Activated CD4-positive, alpha-beta memory T cell treated with anti-CD3 and anti-CD28 coated beads for 36 hours (primary cell): ENCODE measurements at regions not wholly inside any gene's neighbourhood (a gene's known extent, or its start where the extent isn't known, plus 50 kb on each side); places are given as distances from the start of the nearest gene placed in this dataset.
"Not testable (repeated sequence)": the region's sequence is repeated elsewhere in the genome, so short reads cannot be mapped to it uniquely, and the experiment has no call there.

Source experiments
- CTCF ChIA-PET: fragments of 350-600 bp; sonication (Branson Sonifier 250); formaldehyde crosslinking; loops from one replicate; lab custom pipeline; 2021; ENCODE audit warnings: antibody characterized with exemption, inconsistent platforms; lab: Charles Lee
- POLR2A ChIA-PET: fragments of 350-600 bp; sonication (Branson Sonifier 250); formaldehyde crosslinking; loops from one replicate; lab custom pipeline; 2021; ENCODE audit warnings: antibody characterized with exemption; lab: Charles Lee
- DNase-seq: peaks from one replicate; pipeline ENCODE4 v3.0.0-alpha.2; 2020
- H3K27ac Mint-ChIP-seq: one replicate; pipeline ENCODE4 v1.8.0; 2021; ENCODE audit warnings: mixed read lengths
- H3K27me3 Mint-ChIP-seq: one replicate; pipeline ENCODE4 v1.8.0; 2021; ENCODE audit warnings: mixed read lengths
- H3K36me3 Mint-ChIP-seq: one replicate; pipeline ENCODE4 v1.8.0; 2021; ENCODE audit warnings: mixed read lengths
- H3K4me1 Mint-ChIP-seq: one replicate; pipeline ENCODE4 v1.8.0; 2021; ENCODE audit warnings: low read depth, mixed read lengths
- H3K4me3 Mint-ChIP-seq: one replicate; pipeline ENCODE4 v1.8.0; 2021; ENCODE audit warnings: mild to moderate bottlenecking, mixed read lengths
- H3K9me3 Mint-ChIP-seq: one replicate; pipeline ENCODE4 v1.8.0; 2021; ENCODE audit warnings: mixed read lengths
- intact Hi-C: fragments of 100-400 bp; cut with micrococcal nuclease; formaldehyde crosslinking; loops from one replicate; pipeline ENCODE4 v1.15.1; 2023

DNA sequence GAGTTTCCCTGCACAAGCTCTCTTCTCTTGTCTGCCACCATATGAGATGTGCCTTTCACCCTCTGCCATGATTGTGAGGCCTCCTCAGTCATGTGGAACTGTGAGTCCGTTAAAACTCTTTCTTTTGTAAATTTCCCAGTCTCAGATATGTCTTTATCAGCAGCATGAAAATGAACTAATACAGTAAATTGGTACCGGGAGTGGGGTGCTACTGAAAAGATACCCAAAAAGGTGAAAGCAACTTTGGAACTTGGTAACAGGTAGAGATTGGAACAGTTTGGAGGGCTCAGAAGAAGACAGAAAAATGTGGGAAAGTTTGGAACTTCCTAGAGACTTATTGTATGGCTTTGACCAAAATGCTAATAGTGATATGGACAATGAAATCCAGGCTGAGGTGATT is 205.6 kb downstream of the LNPK start:
- intact Hi-C loops, H3K27ac Mint-ChIP-seq, H3K4me3 Mint-ChIP-seq, H3K36me3 Mint-ChIP-seq, POLR2A ChIA-PET, DNase-seq, CTCF ChIA-PET, H3K27me3 Mint-ChIP-seq, H3K4me1 Mint-ChIP-seq: not testable (repeated sequence)
- H3K9me3 Mint-ChIP-seq = peaks cover 17% of the 10 kb centered on the region

DNA sequence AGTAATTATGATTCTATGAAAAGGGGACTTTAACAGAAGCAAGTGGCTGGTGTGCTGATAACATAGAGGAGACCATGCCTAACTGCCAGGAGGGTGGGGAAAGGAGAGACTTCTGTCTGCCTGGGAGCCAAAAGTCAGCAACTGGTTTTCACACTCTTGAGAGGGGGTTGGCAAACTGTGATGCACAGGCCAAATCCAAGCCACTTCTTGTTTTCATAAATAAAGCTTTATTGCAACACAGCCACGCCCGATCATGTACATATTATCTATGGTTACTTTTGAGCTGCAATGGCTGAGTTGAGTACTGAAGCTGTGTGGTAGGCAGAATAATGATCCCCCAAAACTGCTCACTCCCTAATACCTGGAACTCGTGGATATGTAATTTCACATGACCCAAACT is 208.4 kb downstream of the LNPK start:
- no peak for DNase-seq
- Mint-ChIP-seq H3K9me3 (peaks cover 17% of the 10 kb centered on the region), H3K27ac (no peak overlapping the region), H3K27me3 (no peaks in the 10 kb centered on the region), H3K36me3 (no peaks in the 10 kb centered on the region), H3K4me1 (no peaks in the 10 kb centered on the region), H3K4me3 (no peak overlapping the region)
- intact Hi-C loops = no loop called here
- ChIA-PET CTCF (no interaction called here), POLR2A (no interaction called here)

DNA sequence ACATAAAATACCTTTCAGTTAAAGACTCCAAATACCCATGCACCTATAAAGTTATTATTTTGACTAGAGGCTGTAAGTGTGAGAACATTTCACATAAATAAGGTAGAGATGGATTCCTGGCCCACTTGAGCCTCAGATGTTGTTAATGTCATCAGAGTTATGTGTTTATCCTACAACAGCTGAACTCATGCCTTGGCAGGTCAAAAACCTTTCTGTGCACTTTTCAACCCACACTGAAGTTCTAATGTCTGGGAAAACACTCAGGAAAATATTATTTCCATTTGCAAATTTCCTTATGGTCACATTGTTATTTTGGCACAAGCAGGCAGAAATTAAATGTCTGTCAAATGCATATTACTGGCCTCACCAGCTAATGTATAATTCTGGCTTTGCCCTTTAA is 209.2 kb downstream of the LNPK start:
- DNase-seq = no peak
- ChIA-PET CTCF (no interaction called here), POLR2A (no interaction called here)
- no peaks in the 10 kb centered on the region for H3K36me3 Mint-ChIP-seq
- H3K9me3 Mint-ChIP-seq = peaks cover 14% of the 10 kb centered on the region
- H3K4me3 Mint-ChIP-seq = no peak overlapping the region
- H3K4me1 Mint-ChIP-seq = no peaks in the 10 kb centered on the region
- no peaks in the 10 kb centered on the region for H3K27me3 Mint-ChIP-seq
- no peak overlapping the region for H3K27ac Mint-ChIP-seq
- intact Hi-C loops = no loop called here

DNA sequence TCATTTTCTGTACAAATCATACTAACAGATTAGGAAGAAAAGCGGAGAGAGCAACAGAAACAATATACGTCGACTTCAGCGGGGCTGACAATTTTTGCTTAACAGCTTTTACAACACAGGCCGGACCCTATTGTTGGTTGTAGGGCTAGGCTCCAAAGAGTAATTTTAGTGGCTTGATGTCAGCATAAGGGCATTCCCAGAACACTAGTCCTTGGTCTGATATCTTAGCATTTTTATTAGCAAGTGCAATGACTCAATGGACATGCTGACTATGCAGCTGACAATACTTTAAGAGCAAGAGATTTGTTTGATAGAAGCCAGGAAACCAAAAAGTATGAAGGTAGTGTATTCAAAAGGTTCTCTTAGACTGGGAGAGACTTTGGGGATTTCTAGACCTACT is 209.9 kb downstream of the LNPK start:
- Mint-ChIP-seq H3K36me3 (no peaks in the 10 kb centered on the region), H3K4me3 (no peak overlapping the region), H3K4me1 (no peaks in the 10 kb centered on the region), H3K27ac (no peak overlapping the region), H3K27me3 (peaks cover 3% of the 10 kb centered on the region), H3K9me3 (peaks cover 14% of the 10 kb centered on the region)
- CTCF ChIA-PET = no interaction called here
- intact Hi-C loops = no loop called here
- no peak for DNase-seq
- POLR2A ChIA-PET = no interaction called here

DNA sequence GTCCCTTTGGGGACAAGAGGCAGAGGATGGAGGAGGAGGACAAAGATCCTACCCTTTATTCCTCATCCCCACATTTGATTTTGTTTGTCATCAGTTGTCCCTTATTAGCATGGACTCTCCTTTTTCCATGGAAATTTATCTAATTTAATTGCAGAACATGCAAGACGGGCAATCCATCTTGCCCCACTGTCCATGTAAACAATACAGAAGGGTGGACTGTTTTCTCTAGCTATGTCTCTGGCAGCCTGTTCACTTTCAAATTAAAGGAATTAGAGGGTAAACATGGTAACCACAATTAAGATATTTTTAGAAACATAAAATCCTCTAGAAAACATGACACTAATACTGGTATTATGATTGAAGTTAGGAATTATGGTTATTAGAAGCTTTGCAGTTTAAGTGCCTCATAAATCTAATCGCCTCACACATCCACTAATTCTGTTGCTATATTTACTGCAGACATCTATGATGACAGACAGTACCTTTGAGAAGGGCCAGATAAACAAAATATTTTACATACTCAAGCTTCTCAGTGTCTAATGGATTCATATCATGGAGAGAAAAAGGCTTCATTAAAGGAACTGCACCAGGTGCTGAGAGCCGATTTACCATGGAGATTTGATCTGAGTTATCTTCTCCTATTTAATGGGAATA is 215.5 kb downstream of the LNPK start:
- intact Hi-C loops = no loop called here
- ChIA-PET CTCF (no interaction called here), POLR2A (no interaction called here)

DNA sequence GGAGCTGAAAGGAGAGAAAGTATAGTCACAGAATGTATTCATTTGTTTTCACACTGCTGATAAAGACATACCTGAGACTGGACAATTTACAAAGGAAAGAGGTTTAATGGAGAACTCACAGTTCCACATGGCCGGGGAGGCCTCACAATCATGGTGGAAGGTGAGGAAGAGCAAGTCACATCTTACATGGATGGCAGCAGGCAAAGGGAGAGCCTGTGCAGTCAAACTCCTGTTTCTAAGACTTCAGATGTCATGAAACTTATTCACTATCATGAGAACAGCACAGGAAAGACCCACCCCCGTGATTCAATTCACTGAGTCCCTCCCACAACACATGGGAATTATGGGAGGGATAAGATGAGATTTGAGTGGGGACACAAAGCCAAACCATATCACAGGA is 224.7 kb downstream of the LNPK start:
- H3K27me3 Mint-ChIP-seq, intact Hi-C loops, POLR2A ChIA-PET, DNase-seq, H3K27ac Mint-ChIP-seq, H3K4me1 Mint-ChIP-seq, H3K36me3 Mint-ChIP-seq, H3K4me3 Mint-ChIP-seq, H3K9me3 Mint-ChIP-seq: not testable (repeated sequence)
- CTCF ChIA-PET = interaction anchor here (0.6 kb wide), 1 partner anchor 254 kb away, joined by 3 read pairs; no protein-coding TSS in a partner anchor

More for the DNA sequence above, 215.5 kb downstream of the LNPK start:
- H3K4me1 Mint-ChIP-seq = no peaks in the 10 kb centered on the region
- H3K4me3 Mint-ChIP-seq = no peak overlapping the region
- H3K36me3 Mint-ChIP-seq = no peaks in the 10 kb centered on the region
- DNase-seq = no peak
- no peak overlapping the region for H3K27ac Mint-ChIP-seq
- H3K9me3 Mint-ChIP-seq = no peaks in the 10 kb centered on the region
- peaks cover 6% of the 10 kb centered on the region for H3K27me3 Mint-ChIP-seq

DNA sequence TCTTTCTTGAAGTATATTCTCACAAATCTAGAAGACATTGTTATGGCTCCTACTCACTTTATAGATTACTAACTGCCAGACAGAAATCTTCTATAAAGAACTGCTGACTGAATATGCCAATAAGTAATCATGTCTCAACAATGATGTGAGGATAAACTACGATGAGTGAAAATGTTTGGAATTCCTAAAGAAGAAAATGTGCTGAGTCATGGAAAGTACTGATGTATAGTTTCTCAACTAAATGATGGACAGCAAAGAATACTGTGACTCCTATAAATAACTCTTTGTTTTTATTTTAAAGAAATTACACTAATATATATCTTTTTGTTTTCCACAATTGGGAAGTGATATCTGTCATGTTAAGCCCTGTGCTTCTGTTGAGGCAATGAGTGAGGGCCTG is 232.9 kb downstream of the LNPK start:
- H3K27ac Mint-ChIP-seq = no peak overlapping the region
- no peaks in the 10 kb centered on the region for H3K36me3 Mint-ChIP-seq
- DNase-seq = no peak
- H3K4me1 Mint-ChIP-seq = no peaks in the 10 kb centered on the region
- no peaks in the 10 kb centered on the region for H3K9me3 Mint-ChIP-seq
- intact Hi-C loops = no loop called here
- ChIA-PET POLR2A (no interaction called here), CTCF (no interaction called here)
- H3K4me3 Mint-ChIP-seq = no peak overlapping the region
- no peaks in the 10 kb centered on the region for H3K27me3 Mint-ChIP-seq

DNA sequence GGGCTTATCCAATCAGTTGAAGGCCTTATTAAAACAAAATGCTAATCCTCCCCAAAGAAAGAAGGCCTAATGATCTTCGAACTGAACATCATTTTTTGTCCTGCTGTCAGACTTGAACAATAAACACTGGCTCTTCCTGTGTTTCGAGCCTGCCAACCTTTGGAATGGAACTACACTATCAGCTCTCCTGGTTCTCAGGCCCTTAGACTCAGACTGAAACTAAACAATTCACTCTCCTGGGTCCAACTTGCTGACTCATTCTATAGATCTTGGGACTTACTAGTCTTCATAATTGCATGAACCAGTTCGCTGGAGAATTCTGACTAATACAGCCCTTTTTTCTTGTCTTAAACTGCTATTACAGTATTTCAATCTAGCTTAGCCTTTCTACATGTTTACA is 235.2 kb downstream of the LNPK start:
- no peak for DNase-seq
- no peak overlapping the region for H3K27ac Mint-ChIP-seq
- H3K27me3 Mint-ChIP-seq = no peaks in the 10 kb centered on the region
- ChIA-PET POLR2A (no interaction called here), CTCF (no interaction called here)
- H3K9me3 Mint-ChIP-seq = no peaks in the 10 kb centered on the region
- no peaks in the 10 kb centered on the region for H3K4me1 Mint-ChIP-seq
- no peak overlapping the region for H3K4me3 Mint-ChIP-seq
- intact Hi-C loops = no loop called here
- no peaks in the 10 kb centered on the region for H3K36me3 Mint-ChIP-seq

DNA sequence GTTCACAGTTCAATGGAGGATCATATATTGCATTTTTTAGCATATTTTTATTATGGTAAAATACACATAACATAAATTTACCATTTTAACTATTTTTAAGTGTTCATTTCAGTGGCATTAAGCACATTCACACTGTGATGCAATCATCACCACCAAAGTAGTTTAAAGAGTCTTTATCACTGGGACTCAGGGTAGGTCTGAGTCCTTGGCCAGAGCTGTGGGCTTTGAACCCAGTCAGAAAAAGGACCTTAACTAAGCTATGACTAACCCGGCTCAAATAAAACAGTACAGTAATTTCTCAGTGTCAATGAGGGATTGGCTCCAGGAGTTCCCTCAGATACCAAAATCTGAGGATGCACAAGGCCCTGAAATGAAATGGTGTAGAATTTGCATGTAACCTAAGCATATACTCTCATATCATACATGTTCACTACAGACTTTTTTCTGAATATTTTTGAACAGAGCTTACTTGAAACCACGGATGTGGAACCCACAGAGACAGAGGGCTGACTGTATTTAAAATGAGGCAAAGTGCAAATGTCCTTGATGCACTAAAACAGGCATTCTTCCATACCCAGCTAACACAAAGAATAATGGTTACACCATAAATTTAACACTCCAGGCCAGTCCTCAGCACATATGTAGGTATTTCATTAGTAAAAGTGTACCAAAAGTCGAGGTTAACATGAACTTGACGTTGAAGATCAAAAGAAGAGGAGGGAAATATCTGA is 246.2 kb downstream of the LNPK start:
- H3K4me3 Mint-ChIP-seq = no peak overlapping the region
- H3K9me3 Mint-ChIP-seq = no peaks in the 10 kb centered on the region
- intact Hi-C loops = no loop called here
- POLR2A ChIA-PET = no interaction called here
- CTCF ChIA-PET = interaction anchor here (1.3 kb wide), 1 partner anchor 47 kb away, joined by 3 read pairs; no protein-coding TSS in a partner anchor
- H3K4me1 Mint-ChIP-seq = no peaks in the 10 kb centered on the region
- peaks cover 6% of the 10 kb centered on the region for H3K27me3 Mint-ChIP-seq
- DNase-seq = no peak
- H3K27ac Mint-ChIP-seq = no peak overlapping the region
- H3K36me3 Mint-ChIP-seq = no peaks in the 10 kb centered on the region

DNA sequence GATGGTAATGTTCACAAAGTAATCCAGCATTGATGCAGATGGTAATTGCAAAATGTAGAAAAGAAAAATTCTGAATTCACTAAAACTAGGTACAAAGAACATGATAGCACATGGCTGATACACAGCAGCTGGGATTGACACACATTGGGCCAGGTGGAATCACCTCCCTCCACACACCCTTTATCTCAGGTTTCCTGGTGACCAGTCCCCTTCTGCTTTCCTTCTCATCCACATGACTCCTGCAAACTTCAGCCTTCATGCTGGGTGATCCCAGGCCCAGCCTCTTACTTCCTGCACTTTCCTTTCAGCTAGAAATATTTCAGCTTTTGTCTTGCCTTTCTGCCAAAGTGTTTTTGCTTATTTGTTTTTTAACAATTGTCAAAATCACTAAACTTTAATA is 246.9 kb downstream of the LNPK start:
- no peak overlapping the region for H3K4me3 Mint-ChIP-seq
- no peak for DNase-seq
- POLR2A ChIA-PET = no interaction called here
- H3K9me3 Mint-ChIP-seq = no peaks in the 10 kb centered on the region
- CTCF ChIA-PET = no interaction called here
- H3K36me3 Mint-ChIP-seq = no peaks in the 10 kb centered on the region
- intact Hi-C loops = no loop called here
- H3K27me3 Mint-ChIP-seq = peaks cover 6% of the 10 kb centered on the region
- H3K4me1 Mint-ChIP-seq = no peaks in the 10 kb centered on the region
- H3K27ac Mint-ChIP-seq = no peak overlapping the region

DNA sequence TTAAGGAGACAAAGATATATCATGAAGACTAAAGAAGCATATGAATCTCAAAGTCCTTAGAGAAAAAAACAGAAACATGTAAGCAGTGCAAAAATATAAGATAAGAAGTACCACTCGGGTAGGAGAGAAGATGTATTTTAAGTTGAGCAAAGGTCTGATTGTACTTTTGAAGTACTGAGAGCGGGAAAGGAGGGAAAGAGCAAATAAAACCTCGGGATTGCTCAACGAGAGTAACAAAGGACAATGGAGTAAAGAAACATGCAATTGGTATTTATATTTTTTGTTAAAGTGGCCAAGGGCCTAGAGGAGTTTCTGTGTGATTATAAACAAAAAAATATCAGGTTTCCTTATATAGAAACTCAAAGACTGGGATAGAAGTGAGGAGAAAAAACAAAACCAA is 251.9 kb downstream of the LNPK start:
- Mint-ChIP-seq H3K9me3 (no peaks in the 10 kb centered on the region), H3K27ac (no peak overlapping the region), H3K4me3 (no peak overlapping the region), H3K36me3 (no peaks in the 10 kb centered on the region), H3K27me3 (peaks cover 4% of the 10 kb centered on the region), H3K4me1 (no peaks in the 10 kb centered on the region)
- no peak for DNase-seq
- intact Hi-C loops = no loop called here
- POLR2A ChIA-PET = no interaction called here
- CTCF ChIA-PET = interaction anchor here (1.3 kb wide), 1 partner anchor 60 kb away, joined by 3 read pairs; no protein-coding TSS in a partner anchor

DNA sequence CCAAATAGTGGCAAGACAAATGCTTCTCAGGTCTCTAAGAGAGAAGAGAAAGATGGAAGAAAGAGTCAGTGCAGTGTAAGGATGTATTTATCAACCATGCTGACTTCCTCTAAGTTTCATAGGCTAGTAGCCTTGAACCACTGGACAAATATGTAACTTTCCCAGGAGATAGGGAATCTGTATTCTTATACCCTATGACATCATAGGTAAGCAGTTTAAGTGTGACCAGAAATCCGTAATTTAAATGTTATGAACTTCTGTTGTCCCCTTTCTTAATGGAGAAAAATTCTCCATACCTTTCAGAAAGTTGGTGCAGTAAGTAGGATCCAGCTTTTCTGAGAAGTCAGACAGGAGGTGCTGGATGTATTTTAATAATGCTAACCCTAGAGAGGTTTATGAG is 256.2 kb downstream of the LNPK start:
- Mint-ChIP-seq H3K27me3 (peaks cover 9% of the 10 kb centered on the region), H3K4me3 (no peak overlapping the region), H3K4me1 (no peaks in the 10 kb centered on the region), H3K36me3 (no peaks in the 10 kb centered on the region), H3K9me3 (no peaks in the 10 kb centered on the region), H3K27ac (no peak overlapping the region)
- CTCF ChIA-PET = no interaction called here
- intact Hi-C loops = no loop called here
- DNase-seq = no peak
- POLR2A ChIA-PET = no interaction called here

DNA sequence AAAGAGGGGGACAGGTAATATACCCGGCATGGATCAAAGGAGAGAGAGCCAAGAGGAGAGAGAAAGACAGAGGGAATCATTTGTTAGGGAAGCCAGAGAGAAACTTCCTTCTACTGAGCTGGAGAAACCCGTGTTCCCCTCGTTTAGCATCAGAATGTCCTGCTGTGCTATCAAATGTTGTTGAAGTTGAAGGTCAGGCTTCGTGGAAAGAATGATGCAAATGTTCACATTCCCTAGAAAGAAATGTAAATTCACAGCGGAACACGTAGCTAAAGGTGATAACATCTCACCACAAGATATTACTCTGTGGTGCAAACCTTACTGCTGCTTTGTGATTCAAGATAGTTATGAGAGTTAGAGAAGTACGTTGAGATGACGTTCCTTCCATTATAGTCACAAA is 258.1 kb downstream of the LNPK start:
- Mint-ChIP-seq H3K4me3 (no peak overlapping the region), H3K27ac (no peak overlapping the region), H3K4me1 (no peaks in the 10 kb centered on the region), H3K27me3 (peaks cover 9% of the 10 kb centered on the region), H3K9me3 (no peaks in the 10 kb centered on the region), H3K36me3 (no peaks in the 10 kb centered on the region)
- DNase-seq = no peak
- POLR2A ChIA-PET = no interaction called here
- intact Hi-C loops = no loop called here
- CTCF ChIA-PET = interaction anchor here (0.6 kb wide), 1 partner anchor 45 kb away, joined by 3 read pairs; no protein-coding TSS in a partner anchor
